ENCODE measurements at regions not wholly inside any gene's neighbourhood (a gene's known extent, or its start where the extent isn't known, plus 50 kb on each side); places are given as distances from the start of the nearest gene placed in this dataset.

- Histone ChIP-seq H3K27me3 (ENCODE audit: control insufficient read depth, insufficient read depth, low read length) (no peaks in the 10 kb centered on the region), H3K4me1 (ENCODE audit: control insufficient read depth, insufficient read depth, low read length) (peaks cover 27% of the 10 kb centered on the region), H3K9me3 (ENCODE audit: control insufficient read depth, low read depth, low read length) (no peaks in the 10 kb centered on the region), H3K27ac (ENCODE audit: low read length) (no peak overlapping the region), H3K4me3 (ENCODE audit: low read length) (no peak overlapping the region), H3K36me3 (ENCODE audit: control insufficient read depth, insufficient read depth, low read length) (no peaks in the 10 kb centered on the region)
- no CpG with 5 or more reads among the region's 1 CpG for WGBS (ENCODE audit: insufficient coverage, low lambda C conversion rate)
- DNase-seq, result no peak
Measured at GRCh38 chr12:123059500-123059899, 79.0 kb downstream of the ARL6IP4 start.

DNA sequence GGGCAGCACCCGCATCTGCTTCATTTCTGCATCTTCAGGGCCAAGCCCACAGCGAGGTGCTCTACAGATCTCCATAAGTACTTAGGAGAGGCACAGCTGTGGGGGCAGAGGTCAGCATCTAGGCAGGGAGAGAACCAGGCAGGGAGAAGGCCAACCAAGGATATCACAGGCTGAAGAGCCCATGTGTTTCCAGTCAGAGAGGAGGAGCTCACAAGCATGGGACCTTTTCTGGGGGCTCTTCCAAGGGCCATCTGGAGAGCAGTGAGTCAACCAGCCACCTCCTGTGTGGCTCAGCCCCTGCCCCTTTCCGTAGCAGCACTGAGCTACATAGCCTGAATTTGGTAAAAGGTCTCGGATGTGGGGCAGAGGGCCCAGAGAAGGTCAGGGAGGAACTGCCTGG is 78.5 kb downstream of the ARL6IP4 start:
- no peaks in the 10 kb centered on the region for H3K9me3 ChIP-seq (ENCODE audit: control insufficient read depth, low read depth, low read length)
- no peaks in the 10 kb centered on the region for H3K27me3 ChIP-seq (ENCODE audit: control insufficient read depth, insufficient read depth, low read length)
- no peak overlapping the region for H3K27ac ChIP-seq (ENCODE audit: low read length)
- H3K36me3 ChIP-seq (ENCODE audit: control insufficient read depth, insufficient read depth, low read length), result no peaks in the 10 kb centered on the region
- H3K4me3 ChIP-seq (ENCODE audit: low read length), result no peak overlapping the region
- peak in 1 of 2 donors; percentile 27 for DNase-seq
- H3K4me1 ChIP-seq (ENCODE audit: control insufficient read depth, insufficient read depth, low read length), result peaks cover 22% of the 10 kb centered on the region
- no CpG with 5 or more reads among the region's 4 CpGs for WGBS (ENCODE audit: insufficient coverage, low lambda C conversion rate)

- Histone ChIP-seq H3K27me3 (ENCODE audit: control insufficient read depth, insufficient read depth, low read length) (no peaks in the 10 kb centered on the region), H3K27ac (ENCODE audit: low read length) (no peak overlapping the region), H3K4me1 (ENCODE audit: control insufficient read depth, insufficient read depth, low read length) (peaks cover 18% of the 10 kb centered on the region), H3K9me3 (ENCODE audit: control insufficient read depth, low read depth, low read length) (no peaks in the 10 kb centered on the region), H3K36me3 (ENCODE audit: control insufficient read depth, insufficient read depth, low read length) (no peaks in the 10 kb centered on the region), H3K4me3 (ENCODE audit: low read length) (no peak overlapping the region)
- WGBS (ENCODE audit: insufficient coverage, low lambda C conversion rate), result no CpG with 5 or more reads among the region's 6 CpGs
- no peak for DNase-seq
Measured at GRCh38 chr12:123058481-123058880, 78.0 kb downstream of the ARL6IP4 start.

DNA sequence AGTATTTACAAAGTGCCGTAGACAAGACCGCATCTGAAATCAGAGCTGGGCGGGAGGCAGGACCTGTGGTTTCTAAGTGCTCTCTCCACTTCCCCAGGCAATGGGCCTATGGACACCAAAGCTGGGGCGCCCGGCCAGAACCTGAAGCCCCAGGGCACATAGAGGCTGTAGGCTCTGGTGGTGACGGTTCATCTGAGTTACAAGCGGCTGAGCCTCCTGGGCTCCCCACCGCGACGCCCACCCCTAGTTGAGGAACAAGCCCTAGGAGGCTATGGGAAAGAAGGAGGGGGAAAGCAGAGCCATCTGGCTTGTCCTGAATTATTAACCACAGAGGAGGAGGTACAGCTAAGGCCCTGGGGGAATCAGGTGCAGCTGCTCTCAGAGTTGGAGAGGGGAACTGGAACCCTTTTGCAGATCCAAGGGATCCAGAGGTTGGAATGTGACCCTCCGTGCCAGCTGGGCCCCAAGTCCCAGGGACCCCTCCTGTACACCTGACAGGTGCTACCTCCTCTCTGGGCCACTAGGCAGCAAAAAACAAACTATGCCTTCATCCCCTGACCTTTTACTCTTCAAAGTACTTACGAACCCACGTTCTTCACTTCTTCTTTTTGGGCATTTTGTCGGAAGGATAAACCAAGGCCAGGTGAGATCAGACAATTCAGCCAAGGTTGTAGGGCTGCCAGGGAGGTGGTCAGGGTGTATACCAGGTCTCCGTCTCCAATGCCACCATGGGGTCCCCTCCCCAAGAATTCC is 77.2 kb downstream of the ARL6IP4 start:
- DNase-seq, result no peak
- peaks cover 10% of the 10 kb centered on the region for H3K4me1 ChIP-seq (ENCODE audit: control insufficient read depth, insufficient read depth, low read length)
- no CpG with 5 or more reads among the region's 15 CpGs for whole genome bisulfite sequencing (ENCODE audit: insufficient coverage, low lambda C conversion rate)

DNA sequence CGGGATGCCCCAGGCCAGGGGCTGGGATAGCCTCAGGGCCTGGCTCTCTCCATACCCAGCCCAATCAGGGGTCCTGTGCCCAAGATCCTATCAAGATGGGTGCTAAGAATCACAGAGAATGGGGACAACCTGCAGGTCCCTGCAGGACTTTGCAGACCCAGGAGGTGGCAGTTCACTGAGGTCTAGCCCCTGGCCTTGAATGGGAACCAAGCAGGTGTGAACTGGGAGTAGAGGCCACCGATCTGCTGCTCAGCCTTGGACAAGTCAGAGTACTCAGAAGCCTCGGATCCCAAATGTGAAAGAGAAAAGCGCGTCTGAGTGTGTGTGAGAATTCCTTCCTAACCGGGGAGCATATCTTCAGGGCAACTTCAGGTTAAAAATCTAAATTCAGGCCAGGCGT is 76.2 kb downstream of the ARL6IP4 start:
- H3K4me1 ChIP-seq (ENCODE audit: control insufficient read depth, insufficient read depth, low read length), result no peaks in the 10 kb centered on the region
- H3K36me3 ChIP-seq (ENCODE audit: control insufficient read depth, insufficient read depth, low read length), result no peaks in the 10 kb centered on the region
- no peaks in the 10 kb centered on the region for H3K27me3 ChIP-seq (ENCODE audit: control insufficient read depth, insufficient read depth, low read length)
- H3K27ac ChIP-seq (ENCODE audit: low read length), result no peak overlapping the region
- no CpG with 5 or more reads among the region's 7 CpGs for WGBS (ENCODE audit: insufficient coverage, low lambda C conversion rate)
- H3K9me3 ChIP-seq (ENCODE audit: control insufficient read depth, low read depth, low read length), result no peaks in the 10 kb centered on the region
- no peak overlapping the region for H3K4me3 ChIP-seq (ENCODE audit: low read length)
- DNase-seq, result no peak

More for the DNA sequence above, 77.2 kb downstream of the ARL6IP4 start:
- Histone ChIP-seq H3K27ac (ENCODE audit: low read length) (no peak overlapping the region), H3K27me3 (ENCODE audit: control insufficient read depth, insufficient read depth, low read length) (no peaks in the 10 kb centered on the region), H3K36me3 (ENCODE audit: control insufficient read depth, insufficient read depth, low read length) (no peaks in the 10 kb centered on the region), H3K4me3 (ENCODE audit: low read length) (no peak overlapping the region), H3K9me3 (ENCODE audit: control insufficient read depth, low read depth, low read length) (no peaks in the 10 kb centered on the region)

DNA sequence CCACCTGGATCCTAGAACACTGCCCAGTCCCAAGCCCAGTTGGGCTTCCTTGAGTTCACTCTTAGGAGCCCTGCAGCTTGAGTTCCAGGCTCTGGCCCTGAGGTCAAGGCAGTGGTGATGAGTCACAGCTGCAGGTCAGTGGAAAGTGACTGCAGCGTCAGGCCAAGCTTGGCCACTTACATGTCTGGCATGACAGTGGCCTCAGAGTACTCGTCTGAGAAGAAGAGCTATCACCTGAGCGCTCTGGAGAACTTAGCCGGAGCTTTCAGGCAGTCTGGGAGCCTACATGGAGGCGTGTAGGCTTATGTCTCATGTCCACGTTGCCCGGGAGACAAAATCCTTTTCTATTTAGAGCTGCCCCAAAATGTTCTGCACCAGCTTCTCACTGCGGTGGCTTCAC is 75.6 kb downstream of the ARL6IP4 start:
- WGBS (ENCODE audit: insufficient coverage, low lambda C conversion rate), result no CpG with 5 or more reads among the region's 8 CpGs
- Histone ChIP-seq H3K4me1 (ENCODE audit: control insufficient read depth, insufficient read depth, low read length) (no peaks in the 10 kb centered on the region), H3K27ac (ENCODE audit: low read length) (no peak overlapping the region), H3K4me3 (ENCODE audit: low read length) (no peak overlapping the region), H3K36me3 (ENCODE audit: control insufficient read depth, insufficient read depth, low read length) (no peaks in the 10 kb centered on the region), H3K9me3 (ENCODE audit: control insufficient read depth, low read depth, low read length) (no peaks in the 10 kb centered on the region), H3K27me3 (ENCODE audit: control insufficient read depth, insufficient read depth, low read length) (no peaks in the 10 kb centered on the region)
- DNase-seq, result no peak

GRCh38 chr12:123055281-123055766 is 74.8 kb downstream of the ARL6IP4 start:
- H3K4me1 ChIP-seq (ENCODE audit: control insufficient read depth, insufficient read depth, low read length), result no peaks in the 10 kb centered on the region
- H3K9me3 ChIP-seq (ENCODE audit: control insufficient read depth, low read depth, low read length), result no peaks in the 10 kb centered on the region
- no peaks in the 10 kb centered on the region for H3K27me3 ChIP-seq (ENCODE audit: control insufficient read depth, insufficient read depth, low read length)
- H3K27ac ChIP-seq (ENCODE audit: low read length), result no peak overlapping the region
- no peaks in the 10 kb centered on the region for H3K36me3 ChIP-seq (ENCODE audit: control insufficient read depth, insufficient read depth, low read length)
- H3K4me3 ChIP-seq (ENCODE audit: low read length), result no peak overlapping the region
- no peak for DNase-seq
- no CpG with 5 or more reads among the region's 8 CpGs for WGBS (ENCODE audit: insufficient coverage, low lambda C conversion rate)

GRCh38 chr12:123054371-123054770 is 73.9 kb downstream of the ARL6IP4 start:
- H3K36me3 ChIP-seq (ENCODE audit: control insufficient read depth, insufficient read depth, low read length), result no peaks in the 10 kb centered on the region
- H3K4me1 ChIP-seq (ENCODE audit: control insufficient read depth, insufficient read depth, low read length), result no peaks in the 10 kb centered on the region
- no peaks in the 10 kb centered on the region for H3K9me3 ChIP-seq (ENCODE audit: control insufficient read depth, low read depth, low read length)
- DNase-seq, result no peak
- no peak overlapping the region for H3K4me3 ChIP-seq (ENCODE audit: low read length)
- no peaks in the 10 kb centered on the region for H3K27me3 ChIP-seq (ENCODE audit: control insufficient read depth, insufficient read depth, low read length)
- no peak overlapping the region for H3K27ac ChIP-seq (ENCODE audit: low read length)
- WGBS (ENCODE audit: insufficient coverage, low lambda C conversion rate), result no CpG with 5 or more reads among the region's 2 CpGs

- H3K27ac ChIP-seq (ENCODE audit: low read length), result no peak overlapping the region
- 80% methylated on average over 2 of the region's 3 CpGs for WGBS (ENCODE audit: insufficient coverage, low lambda C conversion rate)
Measured at GRCh38 chr12:123051556-123051955, 71.1 kb downstream of the ARL6IP4 start.

DNA sequence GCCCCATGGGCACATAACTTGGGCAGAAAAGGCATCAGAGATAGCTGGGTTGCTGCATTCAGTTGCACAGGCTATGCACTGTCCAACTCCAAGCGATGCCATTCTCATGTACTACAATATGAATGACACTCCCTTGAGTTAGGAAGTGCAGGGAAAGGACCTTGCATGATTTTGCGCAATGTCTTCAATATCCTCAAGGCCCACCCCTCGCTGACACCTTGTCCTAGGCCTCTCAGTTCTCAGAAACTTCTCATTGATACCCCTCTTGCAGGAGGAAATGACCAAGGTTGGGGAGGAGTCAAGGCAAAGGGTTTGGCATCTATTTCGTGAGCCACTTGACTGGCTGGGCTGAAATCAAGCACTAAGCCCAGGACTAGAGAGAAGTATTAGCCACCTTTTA is 70.4 kb downstream of the ARL6IP4 start:
- Histone ChIP-seq H3K36me3 (ENCODE audit: control insufficient read depth, insufficient read depth, low read length) (no peaks in the 10 kb centered on the region), H3K4me3 (ENCODE audit: low read length) (no peak overlapping the region), H3K27ac (ENCODE audit: low read length) (no peak overlapping the region), H3K4me1 (ENCODE audit: control insufficient read depth, insufficient read depth, low read length) (no peaks in the 10 kb centered on the region), H3K27me3 (ENCODE audit: control insufficient read depth, insufficient read depth, low read length) (no peaks in the 10 kb centered on the region), H3K9me3 (ENCODE audit: control insufficient read depth, low read depth, low read length) (no peaks in the 10 kb centered on the region)
- WGBS (ENCODE audit: insufficient coverage, low lambda C conversion rate), result 60% methylated on average over 1 of the region's 4 CpGs
- no peak for DNase-seq

More at GRCh38 chr12:123051556-123051955, 71.1 kb downstream of the ARL6IP4 start:
- H3K27me3 ChIP-seq (ENCODE audit: control insufficient read depth, insufficient read depth, low read length), result no peaks in the 10 kb centered on the region
- no peaks in the 10 kb centered on the region for H3K9me3 ChIP-seq (ENCODE audit: control insufficient read depth, low read depth, low read length)
- H3K36me3 ChIP-seq (ENCODE audit: control insufficient read depth, insufficient read depth, low read length), result no peaks in the 10 kb centered on the region
- H3K4me1 ChIP-seq (ENCODE audit: control insufficient read depth, insufficient read depth, low read length), result no peaks in the 10 kb centered on the region
- H3K4me3 ChIP-seq (ENCODE audit: low read length), result no peak overlapping the region
- no peak for DNase-seq

GRCh38 chr12:123050331-123050831 is 69.9 kb downstream of the ARL6IP4 start:
- Histone ChIP-seq H3K4me1 (ENCODE audit: control insufficient read depth, insufficient read depth, low read length) (no peaks in the 10 kb centered on the region), H3K36me3 (ENCODE audit: control insufficient read depth, insufficient read depth, low read length) (no peaks in the 10 kb centered on the region), H3K27ac (ENCODE audit: low read length) (no peak overlapping the region), H3K4me3 (ENCODE audit: low read length) (no peak overlapping the region), H3K27me3 (ENCODE audit: control insufficient read depth, insufficient read depth, low read length) (no peaks in the 10 kb centered on the region), H3K9me3 (ENCODE audit: control insufficient read depth, low read depth, low read length) (no peaks in the 10 kb centered on the region)
- 83% methylated on average over 1 of the region's 6 CpGs for WGBS (ENCODE audit: insufficient coverage, low lambda C conversion rate)
- DNase-seq, result no peak

All from large intestine (tissue), 3 donors.